Muscle of leg (tissue), 3 donors: ENCODE measurements at regions not wholly inside any gene's neighbourhood (a gene's known extent, or its start where the extent isn't known, plus 50 kb on each side); places are given as distances from the start of the nearest gene placed in this dataset.

ENCODE experiments used
- DNase-seq: peaks from one replicate; pipeline ENCODE4 v3.0.0; 2013
- H3K27ac ChIP-seq: one replicate; pipeline ENCODE4 v1.5.1; 2013; ENCODE audit warnings: mild to moderate bottlenecking, low read length, control low read depth
- H3K27me3 ChIP-seq: one replicate; pipeline ENCODE4 v1.6.1; 2013; ENCODE audit warnings: low read length; ENCODE audit not compliant: control insufficient read depth, insufficient read depth
- H3K36me3 ChIP-seq: one replicate; pipeline ENCODE4 v1.6.1; 2013; ENCODE audit warnings: low read length; ENCODE audit not compliant: control insufficient read depth, insufficient read depth
- H3K4me1 ChIP-seq: one replicate; pipeline ENCODE4 v1.6.1; 2013; ENCODE audit warnings: low read length; ENCODE audit not compliant: control insufficient read depth, insufficient read depth
- H3K4me3 ChIP-seq: one replicate; pipeline ENCODE4 v1.5.1; 2013; ENCODE audit warnings: low read length, control low read depth
- H3K9me3 ChIP-seq: replicated peaks from 2 replicates; pipeline ENCODE4 v1.6.1; 2013; ENCODE audit warnings: low read depth, low read length; ENCODE audit not compliant: control insufficient read depth
- WGBS: methylation state at CpG from one replicate; pipeline ENCODE4 v1.1.5; 2013; ENCODE audit warnings: missing lambda C conversion rate; ENCODE audit not compliant: insufficient coverage; 5-methylcytosine and 5-hydroxymethylcytosine counted together

DNA sequence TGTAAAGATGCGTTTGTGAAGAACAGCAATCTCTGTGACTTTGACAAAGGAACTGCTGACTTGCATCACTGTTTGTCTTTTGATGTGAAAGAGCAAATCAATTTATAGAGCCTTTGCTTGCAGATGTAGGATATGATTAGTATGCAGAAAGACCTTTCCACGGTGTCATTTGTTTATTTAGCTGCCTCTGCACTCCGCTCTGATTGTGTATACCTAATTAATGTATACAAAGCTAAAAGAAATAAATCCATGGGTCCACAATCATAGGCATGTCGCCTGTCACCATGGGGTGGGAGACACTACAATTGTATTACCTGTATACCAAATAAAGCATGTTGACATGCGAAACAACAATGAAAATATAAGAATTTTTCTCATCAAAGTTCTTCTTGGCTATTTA lies 410.7 kb downstream of the MZT1 start:
- H3K36me3 ChIP-seq, result no peaks in the 10 kb centered on the region
- no peak overlapping the region for H3K27ac ChIP-seq
- 75% methylated on average over 1 of the region's 5 CpGs for WGBS
- H3K4me3 ChIP-seq, result no peak overlapping the region
- no peak for DNase-seq
- H3K9me3 ChIP-seq, result no peaks in the 10 kb centered on the region
- H3K4me1 ChIP-seq, result no peaks in the 10 kb centered on the region
- H3K27me3 ChIP-seq, result no peaks in the 10 kb centered on the region

DNA sequence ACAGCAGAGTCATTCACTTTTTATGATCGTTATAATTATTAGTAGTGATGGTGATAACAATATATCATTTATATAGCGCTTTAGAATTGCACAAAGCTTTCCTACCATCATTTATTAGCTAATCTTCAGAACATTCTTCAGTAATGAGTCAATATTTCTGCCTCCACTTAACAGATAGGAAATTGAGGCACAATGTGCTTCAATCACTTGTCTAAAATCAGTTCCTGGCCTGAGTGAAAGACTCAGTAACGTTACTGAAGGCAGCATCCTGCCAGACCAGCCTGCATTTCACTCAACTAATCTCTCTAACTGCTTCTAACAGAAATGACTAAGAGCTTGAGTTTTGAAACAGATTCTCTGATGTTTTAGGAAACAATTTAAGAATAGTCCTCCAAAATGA lies 412.1 kb downstream of the MZT1 start:
- no peaks in the 10 kb centered on the region for H3K27me3 ChIP-seq
- H3K4me3 ChIP-seq, result no peak overlapping the region
- H3K9me3 ChIP-seq, result no peaks in the 10 kb centered on the region
- no peaks in the 10 kb centered on the region for H3K4me1 ChIP-seq
- WGBS, result no CpG with 5 or more reads among the region's 3 CpGs
- no peaks in the 10 kb centered on the region for H3K36me3 ChIP-seq
- DNase-seq, result no peak
- H3K27ac ChIP-seq, result no peak overlapping the region

- Histone ChIP-seq H3K27me3 (no peaks in the 10 kb centered on the region), H3K4me1 (no peaks in the 10 kb centered on the region), H3K9me3 (no peaks in the 10 kb centered on the region), H3K4me3 (no peak overlapping the region), H3K36me3 (no peaks in the 10 kb centered on the region), H3K27ac (no peak overlapping the region)
- no peak for DNase-seq
- WGBS, result 30% methylated on average over 1 of the region's 2 CpGs
Observed at GRCh38 chr13:72314210-72314609, 413.2 kb downstream of the MZT1 start.

- WGBS, result 88% methylated on average over 4 of the region's 7 CpGs
- no peaks in the 10 kb centered on the region for H3K27me3 ChIP-seq
- no peaks in the 10 kb centered on the region for H3K9me3 ChIP-seq
- DNase-seq, result no peak
- H3K27ac ChIP-seq, result no peak overlapping the region
- H3K4me1 ChIP-seq, result no peaks in the 10 kb centered on the region
- no peaks in the 10 kb centered on the region for H3K36me3 ChIP-seq
- no peak overlapping the region for H3K4me3 ChIP-seq
Observed at GRCh38 chr13:72313546-72313945, 413.9 kb downstream of the MZT1 start.

DNA sequence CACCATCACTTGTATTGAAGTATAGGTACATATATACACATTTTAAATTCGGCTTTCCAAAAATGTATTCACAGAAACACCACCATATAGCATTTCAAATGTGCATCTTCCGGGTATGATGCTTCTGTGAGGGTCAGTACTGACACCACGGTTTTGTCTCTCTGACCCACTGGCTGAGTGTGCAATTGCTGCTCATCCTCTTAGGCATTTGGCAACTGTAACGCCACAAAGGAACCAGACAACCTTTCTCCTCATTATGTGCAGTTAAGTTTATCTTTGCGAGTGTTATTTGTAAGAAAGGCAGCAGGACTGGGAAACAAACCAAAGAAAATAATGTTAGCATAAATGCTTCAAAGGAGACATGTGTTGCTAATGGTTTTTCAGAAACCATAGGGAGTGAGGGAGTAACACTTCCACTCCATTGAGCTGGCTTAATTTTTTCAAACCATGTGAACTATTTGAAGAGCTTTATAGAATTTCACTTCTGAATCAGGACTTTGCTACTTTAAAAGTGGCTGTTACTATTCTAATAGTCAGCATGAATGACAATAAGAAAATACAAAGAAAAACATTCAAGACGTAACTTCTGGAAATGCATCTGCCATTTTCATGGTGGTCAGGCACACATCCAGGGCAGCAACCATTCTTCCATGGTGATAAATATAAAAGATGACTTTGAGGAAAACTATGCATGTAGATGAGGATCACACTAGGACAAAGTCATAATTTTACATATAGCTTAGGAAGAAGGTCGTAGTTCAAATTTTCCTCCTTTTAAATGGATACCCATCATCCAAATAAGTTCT lies 423.3 kb downstream of the MZT1 start:
- H3K4me1 ChIP-seq, result no peaks in the 10 kb centered on the region
- H3K36me3 ChIP-seq, result no peaks in the 10 kb centered on the region
- WGBS, result no CpG with 5 or more reads among the region's 7 CpGs
- H3K27me3 ChIP-seq, result no peaks in the 10 kb centered on the region
- no peaks in the 10 kb centered on the region for H3K9me3 ChIP-seq
- H3K4me3 ChIP-seq, result no peak overlapping the region
- DNase-seq, result peak; percentile 4
- H3K27ac ChIP-seq, result no peak overlapping the region

- H3K9me3 ChIP-seq, result no peaks in the 10 kb centered on the region
- no CpG with 5 or more reads among the region's 3 CpGs for WGBS
- no peaks in the 10 kb centered on the region for H3K36me3 ChIP-seq
- no peak overlapping the region for H3K4me3 ChIP-seq
- no peaks in the 10 kb centered on the region for H3K4me1 ChIP-seq
- no peak for DNase-seq
- no peak overlapping the region for H3K27ac ChIP-seq
- no peaks in the 10 kb centered on the region for H3K27me3 ChIP-seq
Observed at GRCh38 chr13:72296246-72296645, 429.2 kb upstream of the DACH1 start.

- DNase-seq, result peak; percentile 46
- WGBS, result no CpG with 5 or more reads among the region's 2 CpGs
- Histone ChIP-seq H3K4me1 (no peaks in the 10 kb centered on the region), H3K27me3 (no peaks in the 10 kb centered on the region), H3K36me3 (no peaks in the 10 kb centered on the region), H3K4me3 (no peak overlapping the region), H3K27ac (no peak overlapping the region), H3K9me3 (no peaks in the 10 kb centered on the region)
Observed at GRCh38 chr13:72295153-72295552, 428.1 kb upstream of the DACH1 start.

- DNase-seq, result no peak
- Histone ChIP-seq H3K9me3 (no peaks in the 10 kb centered on the region), H3K4me3 (no peak overlapping the region), H3K27me3 (no peaks in the 10 kb centered on the region), H3K4me1 (no peaks in the 10 kb centered on the region), H3K36me3 (no peaks in the 10 kb centered on the region), H3K27ac (no peak overlapping the region)
- WGBS, result no CpG with 5 or more reads among the region's 1 CpG
Observed at GRCh38 chr13:72293206-72293605, 426.2 kb upstream of the DACH1 start.

- H3K4me3 ChIP-seq, result no peak overlapping the region
- H3K27ac ChIP-seq, result no peak overlapping the region
Observed at GRCh38 chr13:72290962-72291681, 424.1 kb upstream of the DACH1 start.

GRCh38 chr13:72286421-72286820 lies 419.4 kb upstream of the DACH1 start:
- no peak for DNase-seq
- Histone ChIP-seq H3K27ac (no peak overlapping the region), H3K36me3 (no peaks in the 10 kb centered on the region), H3K4me3 (no peak overlapping the region), H3K27me3 (no peaks in the 10 kb centered on the region), H3K4me1 (no peaks in the 10 kb centered on the region), H3K9me3 (no peaks in the 10 kb centered on the region)

More at GRCh38 chr13:72290962-72291681, 424.1 kb upstream of the DACH1 start:
- H3K9me3 ChIP-seq, result no peaks in the 10 kb centered on the region
- H3K27me3 ChIP-seq, result no peaks in the 10 kb centered on the region
- no peaks in the 10 kb centered on the region for H3K36me3 ChIP-seq
- DNase-seq, result no peak
- H3K4me1 ChIP-seq, result no peaks in the 10 kb centered on the region
